Cardiac septum (tissue), 1 donor: ENCODE measurements at regions not wholly inside any gene's neighbourhood (a gene's known extent, or its start where the extent isn't known, plus 50 kb on each side); places are given as distances from the start of the nearest gene placed in this dataset.

Source experiments
- DNase-seq: peaks from one replicate; pipeline ENCODE4 v3.0.0-alpha.2; 2020; ENCODE audit warnings: low spot score
- intact Hi-C: fragments of 100-400 bp; cut with DNase I; formaldehyde crosslinking; loops from one replicate; pipeline ENCODE4 v1.14.0; 2022
- donor health status: DM: no; HTN: no; CAD: no.

GRCh38 chr3:127033171-127033570 lies 50.3 kb downstream of the PLXNA1 start:
- DNase-seq, result no peak
- intact Hi-C loops, result no loop called here

DNA sequence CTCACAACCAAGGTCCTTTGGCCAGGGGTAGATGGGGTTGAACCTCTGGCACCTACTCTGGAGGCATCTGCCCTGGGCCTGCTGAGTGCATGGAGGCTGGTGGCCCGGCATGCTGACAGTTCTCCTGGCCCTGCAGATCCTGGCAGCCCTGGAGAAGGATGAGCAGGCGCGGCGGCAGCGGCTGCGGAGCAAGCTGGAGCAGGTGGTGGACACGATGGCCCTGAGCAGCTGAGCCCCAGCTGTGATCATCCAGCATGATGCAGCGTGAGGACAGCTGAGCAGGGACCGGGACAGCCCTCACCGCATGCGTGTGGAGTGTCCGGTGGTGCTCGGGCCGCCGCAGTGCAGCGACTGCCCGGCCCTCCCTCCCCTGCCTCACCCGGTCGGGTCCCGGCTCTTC lies 50.9 kb downstream of the PLXNA1 start:
- intact Hi-C loops, result no loop called here
- no peak for DNase-seq

DNA sequence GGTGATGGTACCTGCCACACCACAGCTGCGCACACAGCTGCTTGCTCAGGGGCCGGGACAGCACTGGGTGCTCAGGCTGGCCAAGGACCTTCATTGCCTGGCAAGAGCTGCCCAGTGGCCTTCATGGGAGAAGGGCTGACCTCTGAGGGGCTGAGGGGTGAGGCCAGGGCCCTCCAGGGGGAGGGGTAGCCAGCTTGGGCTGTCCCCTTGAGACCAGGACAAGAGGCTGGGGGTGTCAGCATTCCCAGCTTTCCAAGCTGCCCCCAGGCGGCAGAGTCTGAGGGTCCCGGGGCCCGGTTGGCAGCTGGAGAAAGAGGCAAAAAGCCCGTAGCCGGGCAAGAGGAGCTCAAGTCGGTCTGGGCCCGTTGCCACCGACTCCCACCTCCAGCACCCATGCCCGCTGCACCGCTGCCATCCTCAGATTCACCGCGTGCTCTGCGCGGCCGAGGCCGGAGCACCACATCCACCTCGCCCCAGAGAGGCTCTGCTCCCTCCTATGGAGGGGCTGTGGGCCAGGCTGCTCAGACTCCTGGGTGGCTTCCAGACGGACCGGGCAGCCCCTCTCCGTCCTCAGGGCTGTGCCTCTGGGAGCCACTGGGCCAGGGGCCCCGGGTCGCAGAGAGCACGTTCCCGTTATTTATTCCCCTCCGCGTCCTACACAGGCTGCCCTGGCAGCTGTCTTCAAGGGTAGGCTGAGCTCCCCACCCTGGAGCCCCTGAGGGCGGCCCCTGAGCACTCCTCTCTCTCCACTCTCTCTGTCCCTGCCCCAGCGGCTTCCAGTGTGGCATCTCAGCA lies 51.5 kb downstream of the PLXNA1 start:
- intact Hi-C loops, result no loop called here
- DNase-seq, result no peak

DNA sequence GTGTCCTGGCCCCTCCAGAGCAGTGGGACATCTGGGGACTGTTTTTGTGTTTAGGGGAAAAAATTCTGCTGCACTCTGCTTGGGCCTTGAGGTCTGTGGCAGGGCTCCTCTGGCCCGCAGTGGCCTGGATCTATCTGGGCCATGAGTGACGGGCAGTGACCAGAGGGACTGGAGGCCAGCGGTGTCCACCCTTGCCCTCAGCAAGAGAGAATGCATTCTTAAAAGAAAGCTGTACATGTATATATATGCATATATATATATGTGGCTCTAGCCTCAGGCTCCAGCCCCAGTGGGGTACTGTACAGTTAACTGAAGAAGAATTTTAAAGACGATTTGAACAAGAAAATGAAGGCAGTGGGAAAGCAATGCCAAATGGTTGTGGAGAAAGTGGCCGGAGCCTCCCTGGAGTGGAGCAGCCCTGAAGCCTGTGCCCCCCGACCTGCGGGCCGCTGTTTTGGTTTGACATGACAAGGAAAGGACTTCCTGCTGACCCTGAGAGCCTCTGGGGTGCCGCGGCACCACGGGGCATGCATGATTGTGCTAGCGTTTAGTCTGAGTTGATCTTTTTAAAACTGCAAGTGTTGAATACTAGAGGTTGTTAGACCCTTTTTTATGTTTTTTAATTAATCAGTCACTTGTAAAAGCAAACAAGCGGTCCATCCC lies 52.2 kb downstream of the PLXNA1 start:
- no peak for DNase-seq
- intact Hi-C loops, result no loop called here

DNA sequence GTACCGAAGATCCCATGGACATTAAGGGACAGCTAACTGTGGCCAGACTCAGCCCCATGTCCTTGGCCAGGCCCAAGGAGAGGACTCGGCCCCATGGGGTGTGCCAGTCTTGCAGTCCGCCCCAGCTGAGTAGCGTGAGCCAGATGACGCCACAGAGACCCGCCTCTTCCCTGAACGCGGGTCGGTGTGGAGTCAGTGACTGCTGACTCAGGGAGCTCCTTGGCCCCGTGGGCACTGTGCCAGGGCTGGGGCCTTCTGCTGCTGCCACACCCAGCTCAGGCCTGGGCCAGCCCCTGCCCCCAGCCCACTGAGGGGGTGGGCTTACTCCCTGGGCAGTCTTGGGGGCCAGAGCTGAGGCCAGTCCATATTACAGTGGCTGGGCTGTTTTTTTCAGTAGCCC lies 52.8 kb downstream of the PLXNA1 start:
- DNase-seq, result no peak
- intact Hi-C loops, result no loop called here

DNA sequence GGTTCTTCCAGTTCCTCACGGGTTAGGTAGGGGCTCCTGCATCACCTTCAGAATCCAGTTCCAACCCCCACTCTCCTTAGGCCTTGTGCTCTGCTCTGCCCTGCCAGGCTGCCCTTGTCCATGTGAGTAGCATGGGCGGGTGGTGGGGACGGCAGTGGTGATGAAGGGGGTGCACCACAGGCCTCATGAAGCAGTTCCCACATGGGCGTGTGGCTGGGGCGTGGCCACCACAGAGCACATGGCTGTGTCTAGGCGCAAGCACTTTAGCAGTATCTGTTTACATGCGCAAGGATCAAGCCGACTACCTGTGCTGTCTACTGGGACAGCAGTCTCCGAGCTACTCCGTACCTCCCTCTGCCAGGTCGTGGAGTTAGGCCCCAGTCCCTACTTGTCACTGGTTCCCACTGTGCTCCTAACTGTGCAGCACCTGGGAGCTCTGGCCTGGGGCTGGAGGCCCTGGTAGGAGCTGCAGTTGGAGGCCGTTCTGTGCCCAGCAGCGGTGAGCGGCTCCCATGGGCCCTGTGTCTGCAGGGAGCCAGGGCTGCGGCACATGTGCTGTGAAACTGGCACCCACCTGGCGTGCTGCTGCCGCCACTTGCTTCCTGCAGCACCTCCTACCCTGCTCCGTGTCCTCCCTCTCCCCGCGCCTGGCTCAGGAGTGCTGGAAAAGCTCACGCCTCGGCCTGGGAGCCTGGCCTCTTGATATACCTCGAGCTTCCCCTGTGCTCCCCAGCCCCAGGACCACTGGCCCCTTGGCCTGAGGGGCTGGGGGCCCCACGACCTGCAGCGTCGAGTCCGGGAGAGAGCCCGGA lies 53.5 kb downstream of the PLXNA1 start:
- no peak for DNase-seq
- intact Hi-C loops, result no loop called here

GRCh38 chr3:127037021-127037400 lies 54.1 kb downstream of the PLXNA1 start:
- intact Hi-C loops, result no loop called here
- no peak for DNase-seq

DNA sequence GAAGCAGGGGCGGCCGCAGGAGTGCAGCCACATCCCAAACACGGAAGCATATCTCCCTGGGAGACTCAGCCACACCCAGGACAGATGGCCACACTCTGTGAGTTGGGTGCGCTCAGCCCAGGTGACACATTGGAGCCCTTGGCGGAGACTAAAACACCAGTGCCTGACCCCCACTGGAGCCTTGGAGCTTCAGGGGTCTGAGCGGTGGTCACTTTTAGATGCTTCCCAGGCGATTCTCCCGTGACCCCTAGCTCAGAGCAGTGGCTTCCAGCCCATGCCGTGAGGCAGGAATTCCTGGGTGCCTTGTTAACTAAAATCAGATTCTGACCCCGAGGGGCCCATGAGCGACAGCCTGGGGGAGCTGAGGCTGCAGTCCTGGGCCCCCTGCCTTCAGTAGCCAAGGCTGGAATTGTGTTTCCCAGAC lies 54.5 kb downstream of the PLXNA1 start:
- intact Hi-C loops, result no loop called here
- no peak for DNase-seq

GRCh38 chr3:127037971-127038446 lies 55.1 kb downstream of the PLXNA1 start:
- no peak for DNase-seq
- intact Hi-C loops, result no loop called here

DNA sequence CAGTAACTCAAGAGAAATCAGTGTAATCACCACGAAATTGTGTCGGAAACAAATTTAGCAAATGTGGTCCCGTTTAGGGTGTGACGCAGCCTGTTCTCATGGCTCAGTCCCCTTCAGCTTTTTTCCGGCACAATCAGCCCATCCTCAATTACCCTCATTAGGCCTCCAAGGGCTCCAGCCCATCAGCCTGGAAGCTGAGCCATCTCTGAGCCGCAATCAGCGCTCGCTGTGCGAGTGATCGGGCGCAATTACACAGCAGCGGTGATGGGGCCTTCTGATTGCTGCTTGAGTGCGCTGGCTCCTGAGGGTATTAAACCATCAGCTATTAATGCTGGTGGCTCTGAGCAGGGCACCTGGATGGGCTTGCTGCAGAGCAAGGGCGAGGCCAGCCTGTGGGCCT lies 55.6 kb downstream of the PLXNA1 start:
- intact Hi-C loops, result no loop called here
- no peak for DNase-seq

DNA sequence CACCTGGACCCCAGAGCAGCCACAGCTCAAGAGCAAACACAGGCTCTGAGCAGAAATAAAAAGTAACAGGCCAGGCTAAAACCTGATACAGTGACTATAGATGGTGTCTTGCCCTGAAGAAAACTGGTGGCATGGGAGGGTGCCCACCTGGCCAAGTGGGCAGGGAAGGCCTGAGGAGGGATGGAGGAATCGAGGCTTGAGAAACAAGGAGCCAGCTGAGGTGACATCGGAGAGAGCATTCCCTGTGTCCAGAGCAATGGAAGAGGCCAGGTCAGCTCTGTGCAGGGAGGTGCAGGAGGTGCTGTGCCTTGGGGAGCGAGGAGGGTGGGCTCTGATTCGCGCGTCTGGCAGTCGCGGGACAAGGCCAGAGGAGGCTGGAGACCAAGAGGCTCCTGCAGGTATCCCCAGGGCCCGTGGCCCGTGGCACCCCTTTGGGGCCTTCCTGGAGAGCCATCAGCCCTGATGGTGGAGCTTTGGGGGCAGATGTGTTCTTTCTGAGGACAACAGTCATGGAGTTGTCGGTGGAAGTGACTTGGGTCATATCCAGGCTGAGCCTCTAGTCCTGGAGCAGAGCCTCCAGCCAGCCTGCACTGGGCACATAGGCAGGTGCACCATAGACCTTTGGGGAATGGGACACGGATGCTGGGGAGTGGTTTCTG lies 56.1 kb downstream of the PLXNA1 start:
- no peak for DNase-seq
- intact Hi-C loops, result no loop called here

DNA sequence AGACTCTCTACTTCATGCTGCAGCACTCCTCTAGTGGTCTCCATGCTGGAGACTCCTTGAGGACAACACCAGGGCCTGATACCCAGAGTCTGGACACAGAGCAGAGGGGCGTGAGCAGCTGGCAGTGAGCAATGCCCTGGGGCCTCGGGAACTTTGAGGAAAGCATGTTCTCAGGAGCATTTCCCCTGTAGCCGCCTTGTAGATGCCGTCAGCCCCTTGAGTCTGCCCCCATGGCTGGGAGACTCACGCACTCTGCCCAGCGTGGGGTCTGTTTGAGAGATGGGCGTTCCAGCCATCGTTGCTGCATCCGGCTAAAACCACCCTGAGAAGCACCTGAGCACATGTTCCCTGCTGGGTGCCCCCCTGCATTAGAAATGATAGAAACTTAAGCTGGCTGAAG lies 56.8 kb downstream of the PLXNA1 start:
- no peak for DNase-seq
- intact Hi-C loops, result no loop called here

GRCh38 chr3:127040216-127040615 lies 57.3 kb downstream of the PLXNA1 start:
- DNase-seq, result no peak
- intact Hi-C loops, result no loop called here

DNA sequence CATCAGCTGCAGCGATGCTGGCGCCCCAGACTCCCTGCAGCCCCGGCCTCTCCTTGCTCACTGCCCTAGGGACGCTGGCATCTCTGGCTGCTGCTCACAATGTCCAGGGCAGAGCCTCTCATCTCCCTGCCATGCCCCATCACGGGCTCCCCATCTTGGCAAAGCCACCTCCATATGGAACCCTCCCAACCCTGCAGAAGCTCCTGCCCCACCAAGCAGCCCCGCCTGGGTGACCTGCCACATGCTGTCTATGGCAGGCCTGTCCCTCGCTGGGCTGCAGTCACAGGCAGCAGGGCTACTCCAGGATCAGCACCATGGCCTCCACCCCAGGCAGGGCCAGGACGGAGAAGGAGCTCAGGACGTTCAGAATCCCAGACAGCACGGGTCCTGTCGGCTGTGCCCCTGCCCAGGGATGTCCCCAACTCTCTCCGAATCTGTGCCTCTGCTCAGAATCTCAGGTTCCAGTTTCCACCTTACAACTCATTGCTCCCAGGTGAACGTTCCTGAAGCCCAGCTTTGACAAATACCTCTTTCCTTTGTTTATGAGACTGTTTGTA lies 58.4 kb downstream of the PLXNA1 start:
- no peak for DNase-seq

GRCh38 chr3:127041933-127042332 lies 59.0 kb downstream of the PLXNA1 start:
- DNase-seq, result no peak
- intact Hi-C loops, result no loop called here

More for the DNA sequence above, 58.4 kb downstream of the PLXNA1 start:
- intact Hi-C loops, result no loop called here

- DNase-seq, result no peak
- intact Hi-C loops, result no loop called here
Measured at GRCh38 chr3:127042634-127043033, 59.7 kb downstream of the PLXNA1 start.

GRCh38 chr3:127043041-127043641 lies 60.2 kb downstream of the PLXNA1 start:
- intact Hi-C loops, result no loop called here
- no peak for DNase-seq

GRCh38 chr3:127043731-127044510 lies 61.0 kb downstream of the PLXNA1 start:
- no peak for DNase-seq
- intact Hi-C loops, result no loop called here
